Fibroblast of lung (primary cell): ENCODE measurements at regions not wholly inside any gene's neighbourhood (a gene's known extent, or its start where the extent isn't known, plus 50 kb on each side); places are given as distances from the start of the nearest gene placed in this dataset.

Experiments
- CTCF ChIP-seq, 2 donors: IDR thresholded peaks in 1 of 2; conservative IDR thresholded peaks in 1 of 2; 1 replicate in 1 of 2; 2 replicates in 1 of 2; pipeline ENCODE4 v1.5.1; 2011 to 2012; ENCODE audit warnings: low read length in 2 of 2, control low read depth in 1 of 2, inconsistent platforms in 1 of 2, low read depth in 1 of 2, mild to moderate bottlenecking in 1 of 2
- EZH2 ChIP-seq: IDR thresholded peaks from 2 replicates; pipeline ENCODE4 v1.5.1; 2012; ENCODE audit warnings: low read length, control low read depth, mild to moderate bottlenecking; ENCODE audit errors: missing control alignments

- TF ChIP-seq CTCF (conservative IDR thresholded peaks at IDR 0.05 in 1 of 2, IDR thresholded peaks at IDR 0.05 in 1 of 2; ENCODE audit: low read depth in 1 of 2, low read length in 2 of 2) (no peak), EZH2 (no peak)
Measured at GRCh38 chr12:125254856-125255255, 189.6 kb downstream of the AACS start.
